Cardiac muscle cell (in vitro differentiated cells and primary cell): ENCODE measurements at regions not wholly inside any gene's neighbourhood (a gene's known extent, or its start where the extent isn't known, plus 50 kb on each side); places are given as distances from the start of the nearest gene placed in this dataset.

ENCODE experiments used
- DNase-seq, 2 donors: peaks; one replicate each; pipeline versions ENCODE4 v3.0.0 to v3.0.0-alpha.2; 2010 to 2017; ENCODE audit warnings: low read depth in 1 of 2, low spot score in 1 of 2
- H3K27ac ChIP-seq: fragments of 200-600 bp; sonication (generic); 2 replicates; pipeline ENCODE4 v1.5.1; 2016
- H3K27me3 ChIP-seq: fragments of 200-600 bp; sonication (generic); 2 replicates; pipeline ENCODE4 v1.6.0; 2016; ENCODE audit warnings: control low read depth
- H3K36me3 ChIP-seq: fragments of 200-600 bp; sonication (generic); 2 replicates; pipeline ENCODE4 v1.5.1; 2016; ENCODE audit warnings: control low read depth
- H3K4me1 ChIP-seq: fragments of 200-600 bp; sonication (generic); 2 replicates; pipeline ENCODE4 v1.8.1; 2017; ENCODE audit warnings: low read depth, mild to moderate bottlenecking, mixed run types
- H3K4me3 ChIP-seq: fragments of 200-600 bp; sonication (generic); 2 replicates; pipeline ENCODE4 v1.5.1; 2016; ENCODE audit warnings: mild to moderate bottlenecking
- H3K9me3 ChIP-seq: fragments of 200-600 bp; sonication (generic); 2 replicates; pipeline ENCODE4 v1.5.1; 2017; ENCODE audit warnings: low read depth, mild to moderate bottlenecking, control low read depth
- TF ChIP-seq, protein P1 (sequence below): IDR thresholded peaks from 2 replicates; pipeline ENCODE4 v1.5.1; 2012; ENCODE audit warnings: low read depth, mild to moderate bottlenecking, low read length

- Histone ChIP-seq H3K4me3 (no peak overlapping the region), H3K4me1 (no peaks in the 10 kb centered on the region), H3K36me3 (no peaks in the 10 kb centered on the region), H3K27me3 (peaks cover 8% of the 10 kb centered on the region), H3K9me3 (no peaks in the 10 kb centered on the region), H3K27ac (no peak overlapping the region)
- DNase-seq: no peak
- TF ChIP-seq, protein P1, sequence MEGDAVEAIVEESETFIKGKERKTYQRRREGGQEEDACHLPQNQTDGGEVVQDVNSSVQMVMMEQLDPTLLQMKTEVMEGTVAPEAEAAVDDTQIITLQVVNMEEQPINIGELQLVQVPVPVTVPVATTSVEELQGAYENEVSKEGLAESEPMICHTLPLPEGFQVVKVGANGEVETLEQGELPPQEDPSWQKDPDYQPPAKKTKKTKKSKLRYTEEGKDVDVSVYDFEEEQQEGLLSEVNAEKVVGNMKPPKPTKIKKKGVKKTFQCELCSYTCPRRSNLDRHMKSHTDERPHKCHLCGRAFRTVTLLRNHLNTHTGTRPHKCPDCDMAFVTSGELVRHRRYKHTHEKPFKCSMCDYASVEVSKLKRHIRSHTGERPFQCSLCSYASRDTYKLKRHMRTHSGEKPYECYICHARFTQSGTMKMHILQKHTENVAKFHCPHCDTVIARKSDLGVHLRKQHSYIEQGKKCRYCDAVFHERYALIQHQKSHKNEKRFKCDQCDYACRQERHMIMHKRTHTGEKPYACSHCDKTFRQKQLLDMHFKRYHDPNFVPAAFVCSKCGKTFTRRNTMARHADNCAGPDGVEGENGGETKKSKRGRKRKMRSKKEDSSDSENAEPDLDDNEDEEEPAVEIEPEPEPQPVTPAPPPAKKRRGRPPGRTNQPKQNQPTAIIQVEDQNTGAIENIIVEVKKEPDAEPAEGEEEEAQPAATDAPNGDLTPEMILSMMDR: no peak
Measured at GRCh38 chr1:30340934-30341333, 382.5 kb downstream of the MATN1 start.

GRCh38 chr1:30339866-30340265 is 383.5 kb downstream of the MATN1 start:
- Histone ChIP-seq H3K36me3 (no peaks in the 10 kb centered on the region), H3K27me3 (peaks cover 8% of the 10 kb centered on the region), H3K27ac (no peak overlapping the region), H3K4me3 (no peak overlapping the region), H3K9me3 (no peaks in the 10 kb centered on the region), H3K4me1 (no peaks in the 10 kb centered on the region)
- TF ChIP-seq, protein P1: no peak
- DNase-seq: no peak

- no peak for DNase-seq
- peaks cover 8% of the 10 kb centered on the region for H3K27me3 ChIP-seq
- H3K9me3 ChIP-seq: no peaks in the 10 kb centered on the region
- H3K4me3 ChIP-seq: no peak overlapping the region
- H3K4me1 ChIP-seq: no peaks in the 10 kb centered on the region
- H3K36me3 ChIP-seq: no peaks in the 10 kb centered on the region
- TF ChIP-seq, protein P1: no peak
- H3K27ac ChIP-seq: no peak overlapping the region
Measured at GRCh38 chr1:30338765-30339164, 384.6 kb downstream of the MATN1 start.

GRCh38 chr1:30337324-30337620 is 386.1 kb downstream of the MATN1 start:
- TF ChIP-seq, protein P1: no peak
- no peaks in the 10 kb centered on the region for H3K4me1 ChIP-seq
- DNase-seq: no peak
- no peak overlapping the region for H3K4me3 ChIP-seq
- no peaks in the 10 kb centered on the region for H3K36me3 ChIP-seq
- no peak overlapping the region for H3K27ac ChIP-seq
- peaks cover 6% of the 10 kb centered on the region for H3K27me3 ChIP-seq
- no peaks in the 10 kb centered on the region for H3K9me3 ChIP-seq

GRCh38 chr1:30336550-30337323 is 386.6 kb downstream of the MATN1 start:
- DNase-seq: no peak
- TF ChIP-seq, protein P1: no peak
- no peaks in the 10 kb centered on the region for H3K4me1 ChIP-seq
- H3K27ac ChIP-seq: no peak overlapping the region
- no peak overlapping the region for H3K4me3 ChIP-seq
- H3K36me3 ChIP-seq: no peaks in the 10 kb centered on the region
- H3K27me3 ChIP-seq: peaks cover 6% of the 10 kb centered on the region
- no peaks in the 10 kb centered on the region for H3K9me3 ChIP-seq

GRCh38 chr1:30335997-30336390 is 387.4 kb downstream of the MATN1 start:
- no peak overlapping the region for H3K27ac ChIP-seq
- peaks cover 3% of the 10 kb centered on the region for H3K27me3 ChIP-seq
- no peaks in the 10 kb centered on the region for H3K36me3 ChIP-seq
- H3K4me1 ChIP-seq: no peaks in the 10 kb centered on the region
- no peak overlapping the region for H3K4me3 ChIP-seq
- TF ChIP-seq, protein P1: no peak
- DNase-seq: no peak
- H3K9me3 ChIP-seq: no peaks in the 10 kb centered on the region
